ENCODE measurements at regions not wholly inside any gene's neighbourhood (a gene's known extent, or its start where the extent isn't known, plus 50 kb on each side); places are given as distances from the start of the nearest gene placed in this dataset.

DNA sequence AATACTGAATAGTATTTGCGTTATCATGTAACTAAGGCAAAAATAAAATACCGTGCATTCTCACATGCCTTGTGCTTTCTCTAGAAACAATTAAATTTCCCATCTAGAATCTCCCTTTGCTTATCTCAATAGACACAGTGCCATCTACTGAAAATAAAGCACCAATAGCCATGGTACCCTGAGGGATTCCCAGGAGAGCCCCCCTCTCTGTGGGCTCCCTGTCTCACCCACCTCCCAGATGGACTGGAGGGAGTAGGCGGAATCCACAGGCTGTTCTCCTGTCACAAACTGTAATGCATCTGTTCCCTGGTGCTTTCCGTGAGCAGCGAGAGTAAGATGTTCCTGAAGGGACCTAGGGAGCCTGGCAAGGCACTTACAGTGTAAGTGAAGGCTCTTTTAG is 112.4 kb upstream of the UPP2 start:
- TF ChIP-seq, protein P1, sequence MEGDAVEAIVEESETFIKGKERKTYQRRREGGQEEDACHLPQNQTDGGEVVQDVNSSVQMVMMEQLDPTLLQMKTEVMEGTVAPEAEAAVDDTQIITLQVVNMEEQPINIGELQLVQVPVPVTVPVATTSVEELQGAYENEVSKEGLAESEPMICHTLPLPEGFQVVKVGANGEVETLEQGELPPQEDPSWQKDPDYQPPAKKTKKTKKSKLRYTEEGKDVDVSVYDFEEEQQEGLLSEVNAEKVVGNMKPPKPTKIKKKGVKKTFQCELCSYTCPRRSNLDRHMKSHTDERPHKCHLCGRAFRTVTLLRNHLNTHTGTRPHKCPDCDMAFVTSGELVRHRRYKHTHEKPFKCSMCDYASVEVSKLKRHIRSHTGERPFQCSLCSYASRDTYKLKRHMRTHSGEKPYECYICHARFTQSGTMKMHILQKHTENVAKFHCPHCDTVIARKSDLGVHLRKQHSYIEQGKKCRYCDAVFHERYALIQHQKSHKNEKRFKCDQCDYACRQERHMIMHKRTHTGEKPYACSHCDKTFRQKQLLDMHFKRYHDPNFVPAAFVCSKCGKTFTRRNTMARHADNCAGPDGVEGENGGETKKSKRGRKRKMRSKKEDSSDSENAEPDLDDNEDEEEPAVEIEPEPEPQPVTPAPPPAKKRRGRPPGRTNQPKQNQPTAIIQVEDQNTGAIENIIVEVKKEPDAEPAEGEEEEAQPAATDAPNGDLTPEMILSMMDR (IDR thresholded peaks at IDR 0.05; ENCODE audit: poor library complexity, severe bottlenecking): peak; percentile 11
- no peak overlapping the region for H3K27ac ChIP-seq (ENCODE audit: poor library complexity, severe bottlenecking)
- no peaks in the 10 kb centered on the region for H3K4me1 ChIP-seq (ENCODE audit: insufficient read depth, poor library complexity, severe bottlenecking)
- H3K36me3 ChIP-seq (ENCODE audit: low read depth): no peaks in the 10 kb centered on the region
- DNase-seq (ENCODE audit: low spot score) (no peak), ATAC-seq (ENCODE audit: low read depth) (no peak)
- no peak overlapping the region for H3K4me3 ChIP-seq (ENCODE audit: severe bottlenecking)
- no peaks in the 10 kb centered on the region for H3K27me3 ChIP-seq (ENCODE audit: insufficient read depth, poor library complexity, severe bottlenecking)
- no peaks in the 10 kb centered on the region for H3K9me3 ChIP-seq (ENCODE audit: severe bottlenecking)

DNA sequence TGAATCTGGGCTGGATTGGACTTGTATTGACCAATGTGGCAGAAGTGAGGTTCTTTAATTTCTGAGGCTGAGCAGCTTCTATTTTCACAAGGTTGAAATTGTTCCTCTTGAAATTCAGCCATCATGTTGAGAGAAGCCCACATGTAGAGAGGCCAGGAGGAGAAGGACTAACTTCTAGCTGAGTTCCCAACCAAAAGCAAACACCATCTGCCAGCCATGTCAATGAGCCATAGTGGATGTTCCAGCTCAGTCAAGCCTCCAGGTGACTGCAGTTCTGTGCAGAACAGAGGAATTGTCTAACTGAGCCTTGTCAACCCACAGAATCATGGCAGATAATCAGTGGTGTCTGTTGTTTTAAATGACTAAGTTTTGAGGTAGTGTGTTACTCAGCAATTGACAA is 110.6 kb upstream of the ACVR1 start:
- Histone ChIP-seq H3K27me3 (ENCODE audit: insufficient read depth, poor library complexity, severe bottlenecking) (no peaks in the 10 kb centered on the region), H3K27ac (ENCODE audit: poor library complexity, severe bottlenecking) (no peak overlapping the region), H3K9me3 (ENCODE audit: severe bottlenecking) (no peaks in the 10 kb centered on the region), H3K4me1 (ENCODE audit: insufficient read depth, poor library complexity, severe bottlenecking) (no peaks in the 10 kb centered on the region), H3K4me3 (ENCODE audit: severe bottlenecking) (no peak overlapping the region), H3K36me3 (ENCODE audit: low read depth) (no peaks in the 10 kb centered on the region)
- ATAC-seq (ENCODE audit: low read depth): no peak
- DNase-seq (ENCODE audit: low spot score): no peak
- TF ChIP-seq, protein P1 (IDR thresholded peaks at IDR 0.05; ENCODE audit: poor library complexity, severe bottlenecking): no peak

DNA sequence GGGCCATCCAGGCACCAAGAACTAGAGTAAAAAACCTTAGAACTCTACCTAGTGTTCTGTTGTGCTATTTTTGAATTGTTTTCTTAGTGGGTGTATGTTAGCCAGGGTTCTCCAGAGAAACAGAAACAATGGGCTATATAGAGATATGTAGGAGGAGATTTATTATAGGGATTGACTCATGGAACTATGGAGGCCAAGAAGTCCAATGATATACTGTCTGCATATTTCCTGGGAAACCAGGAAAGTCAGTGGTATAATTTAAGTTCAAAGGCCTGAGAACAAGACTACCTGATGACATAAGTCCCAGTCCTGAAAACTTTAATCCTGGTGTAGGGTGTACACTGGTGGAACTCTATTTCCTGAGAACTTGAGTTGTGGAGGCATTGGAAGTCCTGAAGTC is 108.7 kb upstream of the ACVR1 start:
- no peaks in the 10 kb centered on the region for H3K4me1 ChIP-seq (ENCODE audit: insufficient read depth, poor library complexity, severe bottlenecking)
- H3K27ac ChIP-seq (ENCODE audit: poor library complexity, severe bottlenecking): no peak overlapping the region
- TF ChIP-seq, protein P1 (IDR thresholded peaks at IDR 0.05; ENCODE audit: poor library complexity, severe bottlenecking): no peak
- ATAC-seq (ENCODE audit: low read depth) (no peak), DNase-seq (ENCODE audit: low spot score) (no peak)
- no peaks in the 10 kb centered on the region for H3K36me3 ChIP-seq (ENCODE audit: low read depth)
- H3K27me3 ChIP-seq (ENCODE audit: insufficient read depth, poor library complexity, severe bottlenecking): no peaks in the 10 kb centered on the region
- H3K9me3 ChIP-seq (ENCODE audit: severe bottlenecking): no peaks in the 10 kb centered on the region
- H3K4me3 ChIP-seq (ENCODE audit: severe bottlenecking): no peak overlapping the region

DNA sequence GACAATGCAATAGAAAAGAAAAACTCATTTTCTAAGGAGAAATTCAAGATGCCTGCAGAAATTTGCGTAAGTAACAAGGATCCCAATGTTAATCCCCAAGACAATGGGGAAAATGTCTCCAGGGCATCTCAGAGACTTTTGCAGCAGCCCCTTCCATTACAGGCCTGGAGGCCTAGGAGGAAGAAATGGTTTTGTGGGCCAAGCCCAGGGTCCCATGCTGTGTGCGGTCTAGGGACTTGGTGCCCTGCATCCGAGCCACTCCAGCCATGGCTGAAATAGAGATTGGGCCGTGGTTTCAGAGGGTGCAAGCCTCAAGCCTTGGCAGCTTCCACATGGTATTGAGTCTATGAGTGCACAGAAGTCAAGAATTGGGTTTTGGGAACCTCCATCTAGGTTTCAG is 103.9 kb upstream of the ACVR1 start:
- Histone ChIP-seq H3K4me3 (ENCODE audit: severe bottlenecking) (no peak overlapping the region), H3K36me3 (ENCODE audit: low read depth) (no peaks in the 10 kb centered on the region), H3K27me3 (ENCODE audit: insufficient read depth, poor library complexity, severe bottlenecking) (no peaks in the 10 kb centered on the region), H3K4me1 (ENCODE audit: insufficient read depth, poor library complexity, severe bottlenecking) (no peaks in the 10 kb centered on the region), H3K9me3 (ENCODE audit: severe bottlenecking) (no peaks in the 10 kb centered on the region), H3K27ac (ENCODE audit: poor library complexity, severe bottlenecking) (no peak overlapping the region)
- no peak for DNase-seq (ENCODE audit: low spot score)
- ATAC-seq (ENCODE audit: low read depth): no peak
- TF ChIP-seq, protein P1 (IDR thresholded peaks at IDR 0.05; ENCODE audit: poor library complexity, severe bottlenecking): no peak

DNA sequence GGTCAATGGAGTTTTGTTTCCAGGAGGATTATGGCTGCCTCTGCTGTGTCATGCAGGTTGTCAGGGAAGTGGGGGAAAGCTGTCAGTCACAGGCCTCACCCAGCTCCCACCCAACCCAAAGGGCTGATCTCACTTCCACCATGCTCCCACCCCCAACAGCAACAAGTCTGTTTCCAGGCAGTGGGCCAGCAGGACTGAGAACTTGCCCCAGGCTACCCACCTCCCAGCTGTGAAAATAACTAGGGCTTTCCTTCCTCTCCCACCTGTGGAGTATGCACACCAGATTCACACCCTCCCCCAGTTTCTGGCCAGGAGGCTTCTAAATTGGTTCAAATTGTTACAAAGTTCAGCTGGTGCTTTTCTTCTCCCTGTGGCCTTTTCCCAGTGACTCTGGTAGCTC is 95.6 kb upstream of the ACVR1 start:
- ATAC-seq (ENCODE audit: low read depth): peak; percentile 56
- H3K4me3 ChIP-seq (ENCODE audit: severe bottlenecking): no peak overlapping the region
- no peaks in the 10 kb centered on the region for H3K9me3 ChIP-seq (ENCODE audit: severe bottlenecking)
- TF ChIP-seq, protein P1 (IDR thresholded peaks at IDR 0.05; ENCODE audit: poor library complexity, severe bottlenecking): no peak
- DNase-seq (ENCODE audit: low spot score): peak; percentile 54
- no peaks in the 10 kb centered on the region for H3K4me1 ChIP-seq (ENCODE audit: insufficient read depth, poor library complexity, severe bottlenecking)
- H3K27me3 ChIP-seq (ENCODE audit: insufficient read depth, poor library complexity, severe bottlenecking): no peaks in the 10 kb centered on the region
- H3K27ac ChIP-seq (ENCODE audit: poor library complexity, severe bottlenecking): peak overlapping the region; percentile 21
- H3K36me3 ChIP-seq (ENCODE audit: low read depth): no peaks in the 10 kb centered on the region
